Small intestine (tissue), 7 donors: ENCODE measurements at regions not wholly inside any gene's neighbourhood (a gene's known extent, or its start where the extent isn't known, plus 50 kb on each side); places are given as distances from the start of the nearest gene placed in this dataset.

Experiments used
- DNase-seq, 2 donors: peaks; one replicate each; pipeline versions ENCODE4 v3.0.0 to v3.0.0-alpha.2; 2013
- FAIRE-seq: peaks from 2 replicates; lab custom pipeline; 2012; peaks lifted over from hg19 to GRCh38; lab: Jason Lieb, UNC
- H3K27ac ChIP-seq, 3 donors: one replicate each; pipeline ENCODE4 v1.5.1; 2013; ENCODE audit warnings: low read length in 2 of 3, mild to moderate bottlenecking in 2 of 3, control low read depth in 1 of 3, inconsistent platforms in 1 of 3, low read depth in 1 of 3, moderate library complexity in 1 of 3
- H3K27me3 ChIP-seq, 3 donors: one replicate each; pipeline ENCODE4 v1.6.1; 2013; ENCODE audit warnings: low read length in 3 of 3, inconsistent platforms in 1 of 3; ENCODE audit not compliant: control insufficient read depth in 3 of 3, insufficient read depth in 3 of 3
- H3K36me3 ChIP-seq, 3 donors: one replicate each; pipeline ENCODE4 v1.6.1; 2013; ENCODE audit warnings: low read length in 3 of 3, inconsistent platforms in 1 of 3, low read depth in 1 of 3, mild to moderate bottlenecking in 1 of 3, moderate library complexity in 1 of 3; ENCODE audit not compliant: control insufficient read depth in 3 of 3, insufficient read depth in 2 of 3
- H3K4me1 ChIP-seq, 3 donors: one replicate each; pipeline ENCODE4 v1.6.1; 2013; ENCODE audit warnings: low read length in 2 of 3, inconsistent platforms in 1 of 3, low read depth in 1 of 3, mild to moderate bottlenecking in 1 of 3, moderate library complexity in 1 of 3; ENCODE audit not compliant: control insufficient read depth in 3 of 3, insufficient read depth in 2 of 3
- H3K4me3 ChIP-seq, 3 donors: one replicate each; pipeline ENCODE4 v1.5.1; 2013; ENCODE audit warnings: low read length in 3 of 3, control low read depth in 1 of 3, inconsistent platforms in 1 of 3, low read depth in 1 of 3, mild to moderate bottlenecking in 1 of 3, moderate library complexity in 1 of 3
- H3K9me3 ChIP-seq, 2 donors: one replicate each; pipeline ENCODE4 v1.6.1; 2013; ENCODE audit warnings: low read depth in 1 of 2, low read length in 1 of 2; ENCODE audit not compliant: control insufficient read depth in 2 of 2, insufficient read depth in 1 of 2
- WGBS, 3 donors: extraction: QIAGEN DNeasy Blood & Tissue Kit; methylation state at CpG; one replicate each; pipeline ENCODE4 v1.1.7; 2013; 5-methylcytosine and 5-hydroxymethylcytosine counted together
- donor health status: healthy with polysubstance abuse.
- donor health status: control.
- donor health status: control.
- donor health status: Bipolar disorder and iron deficiency.
- donor health status: healthy.

DNA sequence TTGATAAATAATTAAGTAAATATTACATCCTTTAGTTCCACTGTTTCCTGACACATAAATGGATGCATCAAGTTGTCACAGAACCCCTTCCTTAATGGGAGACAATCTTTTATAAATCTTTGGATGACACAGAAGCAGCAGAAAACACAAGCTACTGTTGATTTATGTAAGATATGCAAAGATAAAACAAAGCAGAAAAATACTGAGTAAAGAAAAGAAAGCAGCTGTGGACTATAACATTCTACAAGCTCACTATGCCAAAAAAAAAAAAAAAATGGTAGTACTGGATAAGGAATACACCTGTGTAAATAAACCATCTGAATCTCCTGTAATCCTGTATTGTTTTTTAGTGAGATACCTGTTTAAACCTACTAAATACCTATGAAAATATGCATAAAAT lies 92.0 kb upstream of the FAM180A start:
- Histone ChIP-seq H3K36me3 (no peaks in the 10 kb centered on the region), H3K27me3 (no peaks in the 10 kb centered on the region), H3K4me3 (no peak overlapping the region), H3K27ac (no peak overlapping the region), H3K4me1 (no peaks in the 10 kb centered on the region), H3K9me3 (no peaks in the 10 kb centered on the region)
- DNase-seq (no peak), FAIRE-seq (no peak)

DNA sequence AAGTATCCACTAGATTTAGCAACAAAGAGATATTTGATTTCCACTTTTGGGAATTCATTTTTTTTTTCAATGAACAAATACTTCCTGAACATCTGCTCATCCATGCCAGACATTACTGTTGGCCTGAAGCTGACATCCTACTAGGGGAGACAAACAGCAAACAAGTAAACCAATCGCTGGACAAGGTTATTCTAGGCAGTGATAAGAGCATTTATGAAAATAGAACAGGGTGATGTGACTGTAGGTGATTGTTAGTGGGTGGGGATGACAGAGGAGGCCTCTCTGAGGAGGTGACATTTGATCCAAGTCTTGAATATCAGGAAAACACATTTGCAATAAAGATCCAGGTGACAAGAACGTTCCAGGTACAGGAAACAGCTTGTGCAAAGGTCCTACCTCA lies 89.1 kb upstream of the FAM180A start:
- Histone ChIP-seq H3K4me1 (no peaks in the 10 kb centered on the region), H3K4me3 (no peak overlapping the region), H3K27me3 (no peaks in the 10 kb centered on the region), H3K9me3 (no peaks in the 10 kb centered on the region), H3K27ac (no peak overlapping the region), H3K36me3 (no peaks in the 10 kb centered on the region)
- WGBS, 3 donors: 42 to 62% (median 46%) methylated on average over 2 of the region's 2 CpGs
- no peak for FAIRE-seq
- DNase-seq: no peak

GRCh38 chr7:135834266-135834665 lies 85.7 kb upstream of the FAM180A start:
- Histone ChIP-seq H3K27ac (no peak overlapping the region), H3K36me3 (no peaks in the 10 kb centered on the region), H3K9me3 (no peaks in the 10 kb centered on the region), H3K27me3 (no peaks in the 10 kb centered on the region), H3K4me1 (no peaks in the 10 kb centered on the region), H3K4me3 (no peak overlapping the region)
- DNase-seq (no peak), FAIRE-seq (no peak)
- WGBS, 3 donors: 58 to 65% (median 62%) methylated on average over 8 of the region's 8 CpGs

DNA sequence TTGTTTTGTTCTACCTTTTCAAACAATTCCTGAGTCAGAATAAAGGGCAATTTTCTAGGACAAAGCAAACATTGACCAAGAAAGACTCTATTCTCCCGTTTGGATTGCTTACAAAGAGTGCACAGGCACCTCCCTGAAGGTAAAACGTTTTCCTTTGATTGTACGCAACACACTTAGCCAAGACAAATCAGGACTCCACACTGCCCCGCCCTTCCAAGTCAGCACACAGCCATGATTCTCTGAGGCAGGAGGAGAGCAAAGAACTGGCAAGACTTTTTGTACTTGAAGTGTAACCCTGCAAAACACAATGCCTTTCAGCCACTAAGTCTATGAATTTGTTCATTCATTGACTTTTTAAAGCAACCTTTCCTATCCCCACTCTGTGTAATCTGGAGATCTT lies 85.0 kb upstream of the FAM180A start:
- no peaks in the 10 kb centered on the region for H3K9me3 ChIP-seq
- FAIRE-seq (no peak), DNase-seq (no peak)
- H3K4me1 ChIP-seq: no peaks in the 10 kb centered on the region
- H3K36me3 ChIP-seq: no peaks in the 10 kb centered on the region
- no peak overlapping the region for H3K4me3 ChIP-seq
- 33 to 58% (median 45%) methylated on average over 4 of the region's 4 CpGs for WGBS, 3 donors
- H3K27ac ChIP-seq: no peak overlapping the region
- no peaks in the 10 kb centered on the region for H3K27me3 ChIP-seq

GRCh38 chr7:135831455-135832195 lies 83.0 kb upstream of the FAM180A start:
- no peaks in the 10 kb centered on the region for H3K27me3 ChIP-seq
- DNase-seq: no peak
- H3K4me1 ChIP-seq: no peaks in the 10 kb centered on the region
- 52 to 69% (median 59%) methylated on average over 4 of the region's 4 CpGs for WGBS, 3 donors
- no peaks in the 10 kb centered on the region for H3K9me3 ChIP-seq
- H3K27ac ChIP-seq: no peak overlapping the region
- H3K4me3 ChIP-seq: no peak overlapping the region
- H3K36me3 ChIP-seq: no peaks in the 10 kb centered on the region
- FAIRE-seq: no peak

GRCh38 chr7:135828604-135829003 lies 80.0 kb upstream of the FAM180A start:
- no peak overlapping the region for H3K27ac ChIP-seq
- FAIRE-seq (no peak), DNase-seq (no peak)
- WGBS, 3 donors: 89 to 91% (median 90%) methylated on average over 9 of the region's 9 CpGs
- no peaks in the 10 kb centered on the region for H3K4me1 ChIP-seq
- H3K27me3 ChIP-seq: no peaks in the 10 kb centered on the region
- H3K4me3 ChIP-seq: no peak overlapping the region
- H3K36me3 ChIP-seq: no peaks in the 10 kb centered on the region
- no peaks in the 10 kb centered on the region for H3K9me3 ChIP-seq

DNA sequence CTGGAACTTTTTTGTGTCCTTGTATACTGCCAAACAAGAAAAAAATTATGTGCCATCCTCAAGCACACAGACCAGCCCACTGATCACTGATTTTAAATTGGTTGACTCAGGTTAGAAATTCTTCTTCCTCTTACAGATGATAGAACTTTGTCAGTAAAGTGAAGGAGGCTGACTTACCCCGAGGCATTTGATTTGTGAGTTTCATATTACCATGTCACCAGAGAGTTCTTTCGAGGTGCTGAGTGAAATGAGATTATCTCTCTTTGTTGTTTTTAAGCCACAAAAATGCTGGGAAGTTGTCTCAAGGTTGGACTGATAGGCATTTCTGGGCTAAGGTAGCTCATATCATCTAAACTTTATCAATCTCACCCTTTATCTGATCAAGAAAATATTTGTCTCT lies 78.8 kb upstream of the FAM180A start:
- no peaks in the 10 kb centered on the region for H3K36me3 ChIP-seq
- FAIRE-seq (no peak), DNase-seq (no peak)
- WGBS, 3 donors: 35 to 67% (median 52%) methylated on average over 2 of the region's 2 CpGs
- H3K4me1 ChIP-seq: no peaks in the 10 kb centered on the region
- no peak overlapping the region for H3K4me3 ChIP-seq
- no peaks in the 10 kb centered on the region for H3K27me3 ChIP-seq
- no peaks in the 10 kb centered on the region for H3K9me3 ChIP-seq
- no peak overlapping the region for H3K27ac ChIP-seq

GRCh38 chr7:135825406-135825805 lies 76.8 kb upstream of the FAM180A start:
- no peaks in the 10 kb centered on the region for H3K9me3 ChIP-seq
- H3K4me3 ChIP-seq: no peak overlapping the region
- no peaks in the 10 kb centered on the region for H3K4me1 ChIP-seq
- 82 to 89% (median 83%) methylated on average over 9 of the region's 9 CpGs for WGBS, 3 donors
- no peaks in the 10 kb centered on the region for H3K36me3 ChIP-seq
- H3K27me3 ChIP-seq: no peaks in the 10 kb centered on the region
- no peak for DNase-seq
- no peak for FAIRE-seq
- H3K27ac ChIP-seq: no peak overlapping the region

GRCh38 chr7:135822376-135822775 lies 73.8 kb upstream of the FAM180A start:
- Histone ChIP-seq H3K4me3 (no peak overlapping the region), H3K27ac (no peak overlapping the region), H3K9me3 (no peaks in the 10 kb centered on the region), H3K4me1 (no peaks in the 10 kb centered on the region), H3K27me3 (no peaks in the 10 kb centered on the region), H3K36me3 (no peaks in the 10 kb centered on the region)
- DNase-seq (no peak), FAIRE-seq (no peak)
- 79 to 86% (median 82%) methylated on average over 6 of the region's 6 CpGs for WGBS, 3 donors
